ENCODE measurements at regions not wholly inside any gene's neighbourhood (a gene's known extent, or its start where the extent isn't known, plus 50 kb on each side); places are given as distances from the start of the nearest gene placed in this dataset.
"Not testable (repeated sequence)": the region's sequence is repeated elsewhere in the genome, so short reads cannot be mapped to it uniquely, and the experiment has no call there.

- Mint-ChIP-seq H3K4me3 (ENCODE audit: unreplicated experiment) (no peak overlapping the region), H3K27me3 (ENCODE audit: insufficient read depth, unreplicated experiment) (no peaks in the 10 kb centered on the region), H3K4me1 (ENCODE audit: low read depth, unreplicated experiment) (peaks cover 3% of the 10 kb centered on the region), H3K27ac (ENCODE audit: unreplicated experiment) (no peak overlapping the region), H3K36me3 (ENCODE audit: insufficient read depth, unreplicated experiment) (no peaks in the 10 kb centered on the region), H3K9me3 (ENCODE audit: unreplicated experiment) (peaks cover 6% of the 10 kb centered on the region)
- TF ChIP-seq CTCF (IDR thresholded peaks at IDR 0.05; ENCODE audit: insufficient read depth in 1 of 2, low read depth in 1 of 2, low read length in 1 of 2, severe bottlenecking in 1 of 2, unreplicated experiment in 1 of 2) = no peak
- Histone ChIP-seq H3K4me3 (ENCODE audit: low read depth, low read length) (no peak overlapping the region), H3K27me3 (replicated peaks; ENCODE audit: control insufficient read depth, insufficient read depth, low read length) (no peaks in the 10 kb centered on the region), H3K9me3 (no peaks in the 10 kb centered on the region; the same call in 1 of the 2 replicates), H3K36me3 (ENCODE audit: control insufficient read depth, insufficient read depth, low read length) (no peaks in the 10 kb centered on the region), H3K4me1 (peaks cover 3% of the 10 kb centered on the region; the same call in 1 of the 2 replicates)
- no TSS peak for BruUV-seq (replicated peaks)
- intact Hi-C loops (cut with micrococcal nuclease; ENCODE audit: unreplicated experiment) = no loop called here
- DNase-seq = no peak
- POLR2A ChIA-PET = no interaction called here
- CTCF ChIA-PET = no interaction called here
Observed at GRCh38 chr5:99010294-99010693, 81.5 kb upstream of the CHD1 start.

- H3K27me3 ChIP-seq (replicated peaks; ENCODE audit: control insufficient read depth, insufficient read depth, low read length); CTCF ChIA-PET; BruUV-seq (replicated peaks); POLR2A ChIA-PET; H3K4me1 Mint-ChIP-seq (ENCODE audit: low read depth, unreplicated experiment); H3K36me3 Mint-ChIP-seq (ENCODE audit: insufficient read depth, unreplicated experiment); H3K36me3 ChIP-seq (ENCODE audit: control insufficient read depth, insufficient read depth, low read length); H3K27me3 Mint-ChIP-seq (ENCODE audit: insufficient read depth, unreplicated experiment); intact Hi-C loops (cut with micrococcal nuclease; ENCODE audit: unreplicated experiment); DNase-seq; H3K9me3 Mint-ChIP-seq (ENCODE audit: unreplicated experiment); H3K9me3 ChIP-seq; H3K27ac Mint-ChIP-seq (ENCODE audit: unreplicated experiment); H3K4me3 ChIP-seq (ENCODE audit: low read depth, low read length); H3K4me1 ChIP-seq; H3K4me3 Mint-ChIP-seq (ENCODE audit: unreplicated experiment): not testable (repeated sequence)
Observed at GRCh38 chr5:99008009-99008408, 79.2 kb upstream of the CHD1 start.

GRCh38 chr5:99005506-99005905, 76.7 kb upstream of the CHD1 start:
- no peaks in the 10 kb centered on the region for H3K27me3 ChIP-seq (replicated peaks; ENCODE audit: control insufficient read depth, insufficient read depth, low read length)
- ChIA-PET POLR2A (no interaction called here), CTCF (no interaction called here)
- H3K27ac Mint-ChIP-seq (ENCODE audit: unreplicated experiment) = no peak overlapping the region
- no peak for DNase-seq
- peaks cover 14% of the 10 kb centered on the region for H3K4me1 Mint-ChIP-seq (ENCODE audit: low read depth, unreplicated experiment)
- no peak overlapping the region for H3K4me3 ChIP-seq (ENCODE audit: low read depth, low read length)
- no peaks in the 10 kb centered on the region for H3K36me3 ChIP-seq (ENCODE audit: control insufficient read depth, insufficient read depth, low read length)
- no peak overlapping the region for H3K4me3 Mint-ChIP-seq (ENCODE audit: unreplicated experiment)
- no peaks in the 10 kb centered on the region for H3K27me3 Mint-ChIP-seq (ENCODE audit: insufficient read depth, unreplicated experiment)
- BruUV-seq (replicated peaks) = no TSS peak
- H3K36me3 Mint-ChIP-seq (ENCODE audit: insufficient read depth, unreplicated experiment) = no peaks in the 10 kb centered on the region
- peaks cover 3% of the 10 kb centered on the region; the same call in 1 of the 2 replicates for H3K4me1 ChIP-seq
- H3K9me3 Mint-ChIP-seq (ENCODE audit: unreplicated experiment) = no peaks in the 10 kb centered on the region
- H3K9me3 ChIP-seq = no peaks in the 10 kb centered on the region; the same call in 1 of the 2 replicates
- no peak for TF ChIP-seq CTCF (IDR thresholded peaks at IDR 0.05; ENCODE audit: insufficient read depth in 1 of 2, low read depth in 1 of 2, low read length in 1 of 2, severe bottlenecking in 1 of 2, unreplicated experiment in 1 of 2)
- intact Hi-C loops (cut with micrococcal nuclease; ENCODE audit: unreplicated experiment) = no loop called here

- H3K36me3 Mint-ChIP-seq (ENCODE audit: insufficient read depth, unreplicated experiment) = no peaks in the 10 kb centered on the region
- BruUV-seq (replicated peaks) = no TSS peak
- H3K4me1 Mint-ChIP-seq (ENCODE audit: low read depth, unreplicated experiment) = peaks cover 20% of the 10 kb centered on the region
- no peak overlapping the region for H3K27ac Mint-ChIP-seq (ENCODE audit: unreplicated experiment)
- no peak for DNase-seq
- Histone ChIP-seq H3K9me3 (no peaks in the 10 kb centered on the region; the same call in 1 of the 2 replicates), H3K27me3 (replicated peaks; ENCODE audit: control insufficient read depth, insufficient read depth, low read length) (no peaks in the 10 kb centered on the region), H3K36me3 (ENCODE audit: control insufficient read depth, insufficient read depth, low read length) (no peaks in the 10 kb centered on the region), H3K4me3 (ENCODE audit: low read depth, low read length) (no peak overlapping the region), H3K4me1 (peaks cover 6% of the 10 kb centered on the region)
- TF ChIP-seq CTCF (IDR thresholded peaks at IDR 0.05; ENCODE audit: insufficient read depth in 1 of 2, low read depth in 1 of 2, low read length in 1 of 2, severe bottlenecking in 1 of 2, unreplicated experiment in 1 of 2) = no peak
- no peaks in the 10 kb centered on the region for H3K27me3 Mint-ChIP-seq (ENCODE audit: insufficient read depth, unreplicated experiment)
- ChIA-PET POLR2A (no interaction called here), CTCF (no interaction called here)
- H3K4me3 Mint-ChIP-seq (ENCODE audit: unreplicated experiment) = no peak overlapping the region
- H3K9me3 Mint-ChIP-seq (ENCODE audit: unreplicated experiment) = no peaks in the 10 kb centered on the region
- intact Hi-C loops (cut with micrococcal nuclease; ENCODE audit: unreplicated experiment) = no loop called here
Observed at GRCh38 chr5:99004960-99005359, 76.2 kb upstream of the CHD1 start.
